HG03060 (cell line): ENCODE measurements at regions not wholly inside any gene's neighbourhood (a gene's known extent, or its start where the extent isn't known, plus 50 kb on each side); places are given as distances from the start of the nearest gene placed in this dataset.
"Not testable (repeated sequence)": the region's sequence is repeated elsewhere in the genome, so short reads cannot be mapped to it uniquely, and the experiment has no call there.

Source experiments
- ATAC-seq: cut with Tn5 transposase; IDR thresholded peaks from one replicate; pipeline ENCODE4 v1.9.1; 2021; ENCODE audit warnings: low read depth, moderate number of reproducible peaks; ENCODE audit not compliant: unreplicated experiment

- no peak for ATAC-seq
These were observed 98.4 kb upstream of the FRMD4A start for GRCh38 chr10:14429043-14429700.

GRCh38 chr10:14425034-14425433 lies 94.3 kb upstream of the FRMD4A start:
- ATAC-seq: no peak

GRCh38 chr10:14423111-14423744 lies 92.5 kb upstream of the FRMD4A start:
- no peak for ATAC-seq

GRCh38 chr10:14422431-14422830 lies 91.7 kb upstream of the FRMD4A start:
- no peak for ATAC-seq

- ATAC-seq: no peak
These were observed 91.2 kb upstream of the FRMD4A start for GRCh38 chr10:14421941-14422340.

GRCh38 chr10:14417336-14417735 lies 86.6 kb upstream of the FRMD4A start:
- ATAC-seq: not testable (repeated sequence)

GRCh38 chr10:14416308-14416700 lies 85.6 kb upstream of the FRMD4A start:
- ATAC-seq: no peak

GRCh38 chr10:14415676-14416307 lies 85.1 kb upstream of the FRMD4A start:
- no peak for ATAC-seq

- no peak for ATAC-seq
These were observed 84.2 kb upstream of the FRMD4A start for GRCh38 chr10:14414901-14415300.

GRCh38 chr10:14413523-14413922 lies 82.8 kb upstream of the FRMD4A start:
- no peak for ATAC-seq

- no peak for ATAC-seq
These were observed 81.9 kb upstream of the FRMD4A start for GRCh38 chr10:14412624-14413023.

GRCh38 chr10:14409856-14410458 lies 79.2 kb upstream of the FRMD4A start:
- no peak for ATAC-seq

- no peak for ATAC-seq
These were observed 78.5 kb upstream of the FRMD4A start for GRCh38 chr10:14409247-14409646.

- no peak for ATAC-seq
These were observed 77.4 kb upstream of the FRMD4A start for GRCh38 chr10:14408139-14408538.

GRCh38 chr10:14407567-14407966 lies 76.8 kb upstream of the FRMD4A start:
- no peak for ATAC-seq

- no peak for ATAC-seq
These were observed 74.6 kb upstream of the FRMD4A start for GRCh38 chr10:14405076-14406065.

GRCh38 chr10:14403881-14404623 lies 73.3 kb upstream of the FRMD4A start:
- no peak for ATAC-seq

GRCh38 chr10:14403359-14403758 lies 72.6 kb upstream of the FRMD4A start:
- ATAC-seq: no peak

GRCh38 chr10:14399641-14400040 lies 68.9 kb upstream of the FRMD4A start:
- ATAC-seq: no peak

GRCh38 chr10:14397066-14397465 lies 66.3 kb upstream of the FRMD4A start:
- no peak for ATAC-seq
